ENCODE measurements at regions not wholly inside any gene's neighbourhood (a gene's known extent, or its start where the extent isn't known, plus 50 kb on each side); places are given as distances from the start of the nearest gene placed in this dataset.

GRCh38 chr17:37848690-37849616, 75.3 kb upstream of the TBC1D3K start:
- Histone ChIP-seq H3K9me3 (ENCODE audit: control insufficient read depth, insufficient read depth, low read depth, low read length) (no peaks in the 10 kb centered on the region), H3K36me3 (ENCODE audit: control insufficient read depth in 2 of 2, insufficient read depth in 1 of 2, low read length in 2 of 2) (no peaks in the 10 kb centered on the region; a peak in 1 of 3 replicates), H3K4me1 (ENCODE audit: control insufficient read depth, insufficient read depth, low read length) (no peaks in the 10 kb centered on the region), H3K27ac (ENCODE audit: extremely low read depth, low read depth, low read length) (no peak overlapping the region), H3K4me3 (ENCODE audit: low read depth, low read length) (no peak overlapping the region)
- ChIA-PET POLR2A (no interaction called here), CTCF (no interaction called here)
- TF ChIP-seq ZNF302 (tag by site-specific recombination; IDR thresholded peaks at IDR 0.05; ENCODE audit: low read depth), result no peak
- TF ChIP-seq KLF7 (tag by site-specific recombination; IDR thresholded peaks at IDR 0.05; ENCODE audit: borderline replicate concordance), result no peak
- no peak for TF ChIP-seq ZNF473 (tag by site-specific recombination; IDR thresholded peaks at IDR 0.05)
- TF ChIP-seq ZNF654 (tag by site-specific recombination; IDR thresholded peaks at IDR 0.05; ENCODE audit: low read depth), result no peak
- no peak for TF ChIP-seq ZNF19 (tag by site-specific recombination; IDR thresholded peaks at IDR 0.05; ENCODE audit: low read depth)
- TF ChIP-seq ZBTB8A (tag by site-specific recombination; IDR thresholded peaks at IDR 0.05), result no peak
- no peak for TF ChIP-seq ZNF354C (tag by site-specific recombination; IDR thresholded peaks at IDR 0.05; ENCODE audit: borderline replicate concordance, low read depth)
- peak; percentile 59; the same call in 1 of the 2 replicates for TF ChIP-seq INSM2 (tag by site-specific recombination; IDR thresholded peaks at IDR 0.05)
- TF ChIP-seq ZNF24 (tag by site-specific recombination; IDR thresholded peaks at IDR 0.05), result no peak
- TF ChIP-seq ZNF629 (tag by site-specific recombination; IDR thresholded peaks at IDR 0.05), result peak; percentile 96
- no peak for TF ChIP-seq ZNF677 (tag by site-specific recombination; IDR thresholded peaks at IDR 0.05)
- TF ChIP-seq ZBTB21 (tag by site-specific recombination; IDR thresholded peaks at IDR 0.05), result peak; percentile 94
- 0 out of 2 replicates have a peak, but pooled peaks have one; percentile 34 for TF ChIP-seq KLF17 (tag by site-specific recombination; IDR thresholded peaks at IDR 0.05)
- no peak for TF ChIP-seq OVOL3 (tag by site-specific recombination; IDR thresholded peaks at IDR 0.05)
- TF ChIP-seq ZNF169 (tag by site-specific recombination; IDR thresholded peaks at IDR 0.05), result no peak
- TF ChIP-seq ZNF623 (tag by site-specific recombination; IDR thresholded peaks at IDR 0.05), result no peak
- TF ChIP-seq WT1 (tag by site-specific recombination; IDR thresholded peaks at IDR 0.05), result no peak
- no peak for TF ChIP-seq MYNN (tag by site-specific recombination; IDR thresholded peaks at IDR 0.05; ENCODE audit: borderline replicate concordance)
- TF ChIP-seq ZNF239 (tag by site-specific recombination; IDR thresholded peaks at IDR 0.05), result no peak
- no peak for TF ChIP-seq ZNF433 (tag by site-specific recombination; IDR thresholded peaks at IDR 0.05; ENCODE audit: low read depth)
- no peak for TF ChIP-seq ZNF16 (tag by site-specific recombination; IDR thresholded peaks at IDR 0.05; ENCODE audit: low read depth)
- TF ChIP-seq ZNF248 (tag by site-specific recombination; IDR thresholded peaks at IDR 0.05), result no peak
- no peak for TF ChIP-seq ZNF37A (tag by site-specific recombination; IDR thresholded peaks at IDR 0.05)
- no peak for TF ChIP-seq SCRT1 (tag by site-specific recombination; IDR thresholded peaks at IDR 0.05; ENCODE audit: borderline replicate concordance)
- TF ChIP-seq TRIM28 (IDR thresholded peaks at IDR 0.05; ENCODE audit: borderline replicate concordance, low read length), result no peak
- peak; percentile 73; the same call in 1 of the 2 replicates for TF ChIP-seq ZNF362 (tag by site-specific recombination; IDR thresholded peaks at IDR 0.05)
- no peak for TF ChIP-seq ZNF221 (tag by site-specific recombination; IDR thresholded peaks at IDR 0.05; ENCODE audit: borderline replicate concordance)
- TF ChIP-seq ZNF777 (tag by site-specific recombination; IDR thresholded peaks at IDR 0.05; ENCODE audit: borderline replicate concordance), result no peak
- TF ChIP-seq AEBP2 (tag by site-specific recombination; IDR thresholded peaks at IDR 0.05; ENCODE audit: borderline replicate concordance), result no peak
- TF ChIP-seq ZBTB17 (tag by site-specific recombination; IDR thresholded peaks at IDR 0.05), result no peak; the same call in 1 of the 2 replicates
- peak; percentile 91 for TF ChIP-seq PRDM1 (tag by site-specific recombination; IDR thresholded peaks at IDR 0.05)
- no peak for TF ChIP-seq GLIS1 (tag by site-specific recombination; IDR thresholded peaks at IDR 0.05)
- TF ChIP-seq ZNF514 (tag by site-specific recombination; IDR thresholded peaks at IDR 0.05), result no peak
